B cell (primary cell): ENCODE measurements at regions not wholly inside any gene's neighbourhood (a gene's known extent, or its start where the extent isn't known, plus 50 kb on each side); places are given as distances from the start of the nearest gene placed in this dataset.

Source experiments
- ATAC-seq: fragments of 200-7000 bp; cut with Tn5 transposase; one replicate; pipeline ENCODE4 v1.10.0; 2021; ENCODE audit warnings: low read depth, mild to moderate bottlenecking, moderate number of reproducible peaks, moderate library complexity
- CTCF ChIA-PET: fragments of 350-600 bp; sonication (Branson Sonifier 250); formaldehyde crosslinking; loops from one replicate; lab custom pipeline; 2021; ENCODE audit warnings: antibody characterized with exemption, inconsistent platforms; lab: Charles Lee
- POLR2A ChIA-PET: fragments of 350-600 bp; sonication (Branson Sonifier 250); formaldehyde crosslinking; loops from one replicate; lab custom pipeline; 2021; ENCODE audit warnings: antibody characterized with exemption; lab: Charles Lee
- DNase-seq: peaks from one replicate; pipeline ENCODE4 v3.0.0; 2013
- H2AFZ ChIP-seq: 2 replicates; pipeline ENCODE4 v1.6.1; 2012; ENCODE audit warnings: mild to moderate bottlenecking, low read depth, low read length; ENCODE audit not compliant: insufficient read depth, poor library complexity, severe bottlenecking
- H3K27ac ChIP-seq, 2 donors: 1 replicate in 1 of 2; 2 replicates in 1 of 2; pipeline ENCODE4 v1.5.1; 2012 to 2013; ENCODE audit warnings: low read length in 2 of 2, mild to moderate bottlenecking in 2 of 2, moderate library complexity in 1 of 2
- H3K27me3 ChIP-seq, 4 experiments: fragments of 200-600 bp in 1 of 4; sonication (generic) in 1 of 4; replicated peaks in 1 of 4; 1 replicate in 2 of 4; 2 replicates in 2 of 4; pipeline versions ENCODE4 v1.6.1 to v1.7.0; 2013 to 2016; ENCODE audit warnings: low read length in 3 of 4, mild to moderate bottlenecking in 2 of 4, mixed read lengths in 1 of 4, moderate library complexity in 1 of 4; ENCODE audit not compliant: insufficient read depth in 4 of 4, control insufficient read depth in 3 of 4; ENCODE audit errors: control extremely low read depth in 1 of 4
- H3K36me3 ChIP-seq, 2 experiments: replicated peaks in 1 of 2; 1 replicate in 1 of 2; 2 replicates in 1 of 2; pipeline versions ENCODE4 v1.6.1 to v1.7.1; 2013; ENCODE audit warnings: low read length in 1 of 2; ENCODE audit not compliant: insufficient read depth in 2 of 2, control insufficient read depth in 1 of 2; ENCODE audit errors: control extremely low read depth in 1 of 2, extremely low read depth in 1 of 2
- H3K4me1 ChIP-seq, 2 donors: fragments of 200-600 bp in 1 of 2; sonication (generic) in 1 of 2; 1 replicate in 1 of 2; 2 replicates in 1 of 2; pipeline versions ENCODE4 v1.5.1 to v1.6.1; 2013 to 2017; ENCODE audit warnings: low read length in 2 of 2; ENCODE audit not compliant: control insufficient read depth in 2 of 2, insufficient read depth in 2 of 2
- H3K4me2 ChIP-seq: replicated peaks from 2 replicates; pipeline ENCODE3; 2012; ENCODE audit warnings: mild to moderate bottlenecking, low read depth, low read length; ENCODE audit not compliant: poor library complexity, severe bottlenecking
- H3K4me3 ChIP-seq, 5 experiments: fragments of 200-600 bp in 1 of 5; sonication (generic) in 1 of 5; 1 replicate in 3 of 5; 2 replicates in 2 of 5; pipeline versions ENCODE4 v1.5.1 to v1.7.0; 2011 to 2016; ENCODE audit warnings: low read length in 4 of 5, mild to moderate bottlenecking in 4 of 5, low read depth in 2 of 5, control low read depth in 1 of 5, moderate library complexity in 1 of 5; ENCODE audit not compliant: insufficient read depth in 1 of 5; ENCODE audit errors: control extremely low read depth in 1 of 5, extremely low read depth in 1 of 5
- H3K79me2 ChIP-seq: fragments of 200-600 bp; sonication (generic); one replicate; pipeline ENCODE4 v1.6.0; 2016; ENCODE audit warnings: low read length; ENCODE audit not compliant: control insufficient read depth, insufficient read depth
- H3K9ac ChIP-seq: fragments of 200-600 bp; sonication (generic); 2 replicates; pipeline ENCODE4 v1.6.1; 2017; ENCODE audit warnings: mild to moderate bottlenecking, low read length, moderate library complexity
- H3K9me3 ChIP-seq, 3 donors: one replicate each; pipeline versions ENCODE4 v1.6.1 to v1.7.1; 2013; ENCODE audit warnings: low read length in 2 of 3; ENCODE audit not compliant: control insufficient read depth in 2 of 3, insufficient read depth in 1 of 3; ENCODE audit errors: control extremely low read depth in 1 of 3
- H4K20me1 ChIP-seq: 2 replicates; pipeline ENCODE4 v1.6.0; 2012; ENCODE audit warnings: mild to moderate bottlenecking, low read length; ENCODE audit not compliant: insufficient read depth, control insufficient read depth, poor library complexity, severe bottlenecking
- H3K27ac Mint-ChIP-seq: one replicate; pipeline ENCODE4 v1.8.0; 2021; ENCODE audit warnings: mixed read lengths
- H3K27me3 Mint-ChIP-seq: one replicate; pipeline ENCODE4 v1.8.0; 2021; ENCODE audit warnings: mixed read lengths
- H3K4me1 Mint-ChIP-seq: one replicate; pipeline ENCODE4 v1.8.0; 2021; ENCODE audit warnings: mixed read lengths
- H3K4me3 Mint-ChIP-seq: one replicate; pipeline ENCODE4 v1.8.0; 2021; ENCODE audit warnings: mixed read lengths
- H3K9me3 Mint-ChIP-seq: one replicate; pipeline ENCODE4 v1.8.0; 2022; ENCODE audit warnings: mixed read lengths; ENCODE audit not compliant: insufficient read depth
- CTCF ChIP-seq: fragments of 200-600 bp; IDR thresholded peaks from one replicate; pipeline ENCODE4 v1.8.0; 2022; ENCODE audit warnings: antibody characterized with exemption, mild to moderate bottlenecking
- EZH2 ChIP-seq: IDR thresholded peaks from 2 replicates; pipeline ENCODE4 v1.6.1; 2012; ENCODE audit warnings: borderline replicate concordance, low read depth, mild to moderate bottlenecking, moderate library complexity, low read length; ENCODE audit not compliant: insufficient read depth, poor library complexity, severe bottlenecking
- WGBS: methylation state at CpG from one replicate; pipeline ENCODE4 v1.1.5; 2013; ENCODE audit warnings: missing lambda C conversion rate; ENCODE audit not compliant: insufficient coverage; 5-methylcytosine and 5-hydroxymethylcytosine counted together
- intact Hi-C: fragments of 100-400 bp; cut with micrococcal nuclease; formaldehyde crosslinking; loops from one replicate; pipeline ENCODE4 v1.10.0; 2022

GRCh38 chr9:129343424-129344375 lies 165.6 kb upstream of the IER5L start:
- Mint-ChIP-seq H3K27me3 (peaks cover 6% of the 10 kb centered on the region), H3K4me3 (no peak overlapping the region), H3K4me1 (peaks cover 2% of the 10 kb centered on the region), H3K27ac (no peak overlapping the region), H3K9me3 (no peaks in the 10 kb centered on the region)
- CTCF ChIA-PET, result no interaction called here
- peaks cover 0 to 3% (median 0%) of the 10 kb centered on the region in 4 experiments for H3K27me3 ChIP-seq
- no peak overlapping the region for H3K4me3 ChIP-seq
- intact Hi-C loops, result no loop called here
- POLR2A ChIA-PET, result no interaction called here
- DNase-seq, result no peak
- no peak overlapping the region for H2AFZ ChIP-seq
- peaks cover 0 to 5% of the 10 kb centered on the region in 2 donors for H3K4me1 ChIP-seq
- WGBS, result 66% methylated on average over 28 of the region's 28 CpGs
- no peak overlapping the region for H3K9ac ChIP-seq
- H3K9me3 ChIP-seq, result peaks cover 0 to 8% (median 0%) of the 10 kb centered on the region in 3 donors
- H3K27ac ChIP-seq, result no peak overlapping the region
- no peak for ATAC-seq
- H4K20me1 ChIP-seq, result no peaks in the 10 kb centered on the region
- no peaks in the 10 kb centered on the region for H3K36me3 ChIP-seq
- H3K79me2 ChIP-seq, result no peaks in the 10 kb centered on the region
- TF ChIP-seq CTCF (no peak), EZH2 (no peak)
- H3K4me2 ChIP-seq, result no peak overlapping the region
